RWPE2 (cell line): ENCODE measurements at regions not wholly inside any gene's neighbourhood (a gene's known extent, or its start where the extent isn't known, plus 50 kb on each side); places are given as distances from the start of the nearest gene placed in this dataset.

Experiments used
- ATAC-seq: fragments of 200-7000 bp; cut with Tn5 transposase; 3 replicates; pipeline ENCODE4 v1.9.1; 2021; ENCODE audit warnings: low read depth
- DNase-seq: peaks from one replicate; pipeline ENCODE4 v3.0.0-alpha.2; 2020; ENCODE audit warnings: low spot score
- H3K27ac ChIP-seq: fragments of 450-650 bp; 2 replicates; pipeline ENCODE4 v1.5.1; 2017; ENCODE audit warnings: mild to moderate bottlenecking; ENCODE audit not compliant: poor library complexity, severe bottlenecking
- H3K27me3 ChIP-seq: fragments of 250-450 bp; sonication (Bioruptor Pico); 2 replicates; pipeline ENCODE4 v1.5.1; 2021; ENCODE audit warnings: mild to moderate bottlenecking, moderate library complexity; ENCODE audit not compliant: insufficient read depth, poor library complexity, severe bottlenecking
- H3K36me3 ChIP-seq: fragments of 250-450 bp; sonication (Bioruptor Pico); 2 replicates; pipeline ENCODE4 v1.5.1; 2020; ENCODE audit warnings: low read depth, mild to moderate bottlenecking, moderate library complexity
- H3K4me1 ChIP-seq: fragments of 250-450 bp; sonication (Bioruptor Pico); 2 replicates; pipeline ENCODE4 v1.5.1; 2021; ENCODE audit warnings: mild to moderate bottlenecking, moderate library complexity; ENCODE audit not compliant: insufficient read depth, poor library complexity, severe bottlenecking
- H3K4me3 ChIP-seq: fragments of 250-450 bp; sonication (Bioruptor Pico); 2 replicates; pipeline ENCODE4 v1.5.1; 2021; ENCODE audit warnings: mild to moderate bottlenecking, moderate library complexity; ENCODE audit not compliant: severe bottlenecking
- H3K9me3 ChIP-seq: fragments of 250-450 bp; sonication (Bioruptor Pico); 2 replicates; pipeline ENCODE4 v1.5.1; 2021; ENCODE audit warnings: mild to moderate bottlenecking, moderate library complexity; ENCODE audit not compliant: severe bottlenecking
- CTCF ChIP-seq: fragments of 450-650 bp; IDR thresholded peaks from one replicate; pipeline ENCODE4 v1.5.1; 2017; ENCODE audit warnings: mild to moderate bottlenecking, moderate library complexity; ENCODE audit not compliant: poor library complexity, severe bottlenecking

- no peak for DNase-seq
- Histone ChIP-seq H3K9me3 (no peaks in the 10 kb centered on the region), H3K4me1 (peaks cover 76% of the 10 kb centered on the region), H3K27ac (peak overlapping the region; percentile 95), H3K27me3 (no peaks in the 10 kb centered on the region), H3K36me3 (no peaks in the 10 kb centered on the region), H3K4me3 (no peak overlapping the region)
- no peak for TF ChIP-seq CTCF
- no peak for ATAC-seq
Measured at GRCh38 chr2:37587817-37588216, 83.6 kb downstream of the CDC42EP3 start.

- H3K36me3 ChIP-seq, result no peaks in the 10 kb centered on the region
- no peaks in the 10 kb centered on the region for H3K27me3 ChIP-seq
- peak; percentile 6; the same call in 2 of the 3 replicates for ATAC-seq
- H3K9me3 ChIP-seq, result no peaks in the 10 kb centered on the region
- peaks cover 70% of the 10 kb centered on the region for H3K4me1 ChIP-seq
- no peak overlapping the region for H3K4me3 ChIP-seq
- H3K27ac ChIP-seq, result peak overlapping the region; percentile 95
- DNase-seq, result no peak
- TF ChIP-seq CTCF, result no peak
Measured at GRCh38 chr2:37588316-37588777, 83.1 kb downstream of the CDC42EP3 start.

- Histone ChIP-seq H3K36me3 (no peaks in the 10 kb centered on the region), H3K4me1 (peaks cover 61% of the 10 kb centered on the region), H3K27me3 (no peaks in the 10 kb centered on the region), H3K27ac (peak overlapping the region; percentile 95), H3K9me3 (no peaks in the 10 kb centered on the region), H3K4me3 (no peak overlapping the region)
- DNase-seq, result no peak
- TF ChIP-seq CTCF, result no peak
- peak; percentile 35; the same call in 1 of the 3 replicates for ATAC-seq
Measured at GRCh38 chr2:37589298-37589697, 82.1 kb downstream of the CDC42EP3 start.

- no peaks in the 10 kb centered on the region for H3K27me3 ChIP-seq
- no peaks in the 10 kb centered on the region for H3K36me3 ChIP-seq
- H3K27ac ChIP-seq, result peak overlapping the region; percentile 95
- H3K4me3 ChIP-seq, result no peak overlapping the region
- TF ChIP-seq CTCF, result no peak
- no peaks in the 10 kb centered on the region for H3K9me3 ChIP-seq
- H3K4me1 ChIP-seq, result peaks cover 52% of the 10 kb centered on the region
- ATAC-seq (no peak), DNase-seq (no peak)
Measured at GRCh38 chr2:37590119-37590571, 81.3 kb downstream of the CDC42EP3 start.
